ENCODE measurements at regions not wholly inside any gene's neighbourhood (a gene's known extent, or its start where the extent isn't known, plus 50 kb on each side); places are given as distances from the start of the nearest gene placed in this dataset.

- TF ChIP-seq TAF1 (IDR thresholded peaks at IDR 0.05; ENCODE audit: borderline replicate concordance, insufficient read depth, low read length) = no peak
- no peak for TF ChIP-seq REST (IDR thresholded peaks at IDR 0.05; ENCODE audit: insufficient read depth in 1 of 2, low read depth in 2 of 2, low read length in 2 of 2)
- TF ChIP-seq POLR2AphosphoS5 (IDR thresholded peaks at IDR 0.05; ENCODE audit: low read depth, low read length) = no peak
- TF ChIP-seq FOXP2 (optimal IDR thresholded peaks at IDR 0.05; ENCODE audit: borderline replicate concordance, extremely low read depth, extremely low read length, insufficient read depth) = no peak
Measured at GRCh38 chr2:180125245-180125962, 118.3 kb upstream of the CWC22 start.
